IPS-18a (cell line): ENCODE measurements at regions not wholly inside any gene's neighbourhood (a gene's known extent, or its start where the extent isn't known, plus 50 kb on each side); places are given as distances from the start of the nearest gene placed in this dataset.

Experiments
- H3K27ac ChIP-seq: one replicate; pipeline ENCODE4 v1.5.1; 2013; ENCODE audit warnings: low read length
- H3K27me3 ChIP-seq: one replicate; pipeline ENCODE4 v1.6.1; 2013; ENCODE audit warnings: mild to moderate bottlenecking, low read length; ENCODE audit not compliant: control insufficient read depth, insufficient read depth
- H3K36me3 ChIP-seq: one replicate; pipeline ENCODE4 v1.6.1; 2013; ENCODE audit warnings: low read depth, low read length; ENCODE audit not compliant: control insufficient read depth
- H3K4me1 ChIP-seq: one replicate; pipeline ENCODE4 v1.6.1; 2013; ENCODE audit warnings: low read depth, low read length; ENCODE audit not compliant: control insufficient read depth
- H3K4me3 ChIP-seq: one replicate; pipeline ENCODE4 v1.5.1; 2013; ENCODE audit warnings: low read length
- H3K9ac ChIP-seq: one replicate; pipeline ENCODE4 v1.6.1; 2013; ENCODE audit warnings: mild to moderate bottlenecking, low read length, moderate library complexity
- H3K9me3 ChIP-seq: one replicate; pipeline ENCODE4 v1.6.1; 2013; ENCODE audit warnings: low read depth, low read length; ENCODE audit not compliant: control insufficient read depth

- no peaks in the 10 kb centered on the region for H3K36me3 ChIP-seq
- H3K4me3 ChIP-seq, result no peak overlapping the region
- no peaks in the 10 kb centered on the region for H3K9me3 ChIP-seq
- H3K9ac ChIP-seq, result no peak overlapping the region
- no peaks in the 10 kb centered on the region for H3K27me3 ChIP-seq
- no peak overlapping the region for H3K27ac ChIP-seq
- no peaks in the 10 kb centered on the region for H3K4me1 ChIP-seq
Measured at GRCh38 chr11:23155503-23155902, 295.2 kb upstream of the CCDC179 start.

DNA sequence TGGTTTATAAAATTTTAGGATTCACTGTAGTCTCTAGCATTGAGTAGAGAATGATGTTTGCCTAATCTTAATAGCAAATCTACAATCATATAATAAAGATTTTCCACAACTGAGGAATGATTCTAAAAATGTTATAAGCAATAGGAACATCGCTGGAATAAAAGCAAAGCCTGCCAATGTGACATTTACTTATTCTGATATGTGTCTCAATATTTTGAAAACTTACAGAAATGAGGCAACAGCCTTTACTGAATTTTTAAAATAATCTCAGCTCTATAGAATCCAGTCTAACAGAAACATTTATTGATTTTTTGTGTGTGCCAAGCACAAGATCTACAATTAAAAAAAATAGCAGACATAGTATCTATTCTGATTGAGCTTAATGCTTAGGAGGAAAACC is 303.7 kb upstream of the CCDC179 start:
- no peaks in the 10 kb centered on the region for H3K9me3 ChIP-seq
- no peaks in the 10 kb centered on the region for H3K36me3 ChIP-seq
- no peak overlapping the region for H3K27ac ChIP-seq
- H3K9ac ChIP-seq, result no peak overlapping the region
- H3K4me1 ChIP-seq, result no peaks in the 10 kb centered on the region
- H3K27me3 ChIP-seq, result no peaks in the 10 kb centered on the region
- no peak overlapping the region for H3K4me3 ChIP-seq

GRCh38 chr11:23166376-23166775 is 306.1 kb upstream of the CCDC179 start:
- H3K36me3 ChIP-seq, result no peaks in the 10 kb centered on the region
- H3K9me3 ChIP-seq, result no peaks in the 10 kb centered on the region
- no peak overlapping the region for H3K4me3 ChIP-seq
- no peak overlapping the region for H3K9ac ChIP-seq
- H3K27ac ChIP-seq, result no peak overlapping the region
- peaks cover 13% of the 10 kb centered on the region for H3K4me1 ChIP-seq
- H3K27me3 ChIP-seq, result no peaks in the 10 kb centered on the region

GRCh38 chr11:23179609-23180008 is 319.3 kb upstream of the CCDC179 start:
- H3K27me3 ChIP-seq, result no peaks in the 10 kb centered on the region
- H3K36me3 ChIP-seq, result no peaks in the 10 kb centered on the region
- no peak overlapping the region for H3K4me3 ChIP-seq
- no peaks in the 10 kb centered on the region for H3K9me3 ChIP-seq
- H3K9ac ChIP-seq, result no peak overlapping the region
- H3K27ac ChIP-seq, result no peak overlapping the region
- peaks cover 7% of the 10 kb centered on the region for H3K4me1 ChIP-seq

DNA sequence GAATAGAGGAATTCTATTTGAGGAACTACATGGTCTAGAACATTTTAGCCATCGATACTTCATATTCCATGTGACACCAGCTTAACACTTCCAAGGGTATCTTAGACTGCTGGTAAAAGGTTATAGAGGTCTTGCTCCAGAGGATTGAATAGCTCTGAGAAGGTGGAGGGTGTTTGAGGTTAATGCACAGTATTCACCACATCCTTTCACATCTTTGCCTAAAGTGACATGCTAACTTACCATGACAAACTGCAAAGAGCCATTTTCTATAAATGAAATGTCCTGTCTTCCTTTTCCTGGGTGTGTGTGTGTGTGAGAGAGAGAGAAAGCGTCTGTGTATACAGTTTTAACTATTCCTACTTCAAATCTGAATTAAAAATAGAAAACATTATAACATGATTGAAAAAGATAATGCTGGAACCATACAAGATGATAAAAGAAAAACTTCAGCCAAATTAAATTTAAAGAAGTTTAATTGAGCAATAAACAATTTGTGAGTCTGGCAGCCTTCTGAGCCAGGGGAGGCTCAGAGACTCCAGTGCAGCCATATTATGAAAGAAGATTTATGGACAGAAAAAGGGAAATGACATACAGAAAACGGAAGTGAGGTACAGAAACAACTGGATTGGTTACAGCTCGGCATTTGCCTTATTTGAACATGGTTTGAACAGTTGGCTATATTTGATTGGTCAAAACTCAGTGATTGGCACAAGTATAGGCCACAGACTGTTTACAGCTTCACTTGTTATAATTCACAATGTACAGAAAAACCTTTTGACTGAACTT is 320.9 kb upstream of the CCDC179 start:
- Histone ChIP-seq H3K4me3 (no peak overlapping the region), H3K36me3 (no peaks in the 10 kb centered on the region), H3K4me1 (peaks cover 7% of the 10 kb centered on the region), H3K9me3 (no peaks in the 10 kb centered on the region), H3K27me3 (no peaks in the 10 kb centered on the region), H3K9ac (no peak overlapping the region), H3K27ac (no peak overlapping the region)

- Histone ChIP-seq H3K36me3 (no peaks in the 10 kb centered on the region), H3K27ac (no peak overlapping the region), H3K4me1 (no peaks in the 10 kb centered on the region), H3K27me3 (no peaks in the 10 kb centered on the region), H3K9me3 (no peaks in the 10 kb centered on the region), H3K9ac (no peak overlapping the region), H3K4me3 (no peak overlapping the region)
Measured at GRCh38 chr11:23192256-23192655, 332.0 kb upstream of the CCDC179 start.

- no peak overlapping the region for H3K4me3 ChIP-seq
- H3K27ac ChIP-seq, result no peak overlapping the region
- no peaks in the 10 kb centered on the region for H3K27me3 ChIP-seq
- no peaks in the 10 kb centered on the region for H3K36me3 ChIP-seq
- peaks cover 16% of the 10 kb centered on the region for H3K9me3 ChIP-seq
- no peaks in the 10 kb centered on the region for H3K4me1 ChIP-seq
- H3K9ac ChIP-seq, result no peak overlapping the region
Measured at GRCh38 chr11:23201936-23202522, 341.8 kb upstream of the CCDC179 start.

DNA sequence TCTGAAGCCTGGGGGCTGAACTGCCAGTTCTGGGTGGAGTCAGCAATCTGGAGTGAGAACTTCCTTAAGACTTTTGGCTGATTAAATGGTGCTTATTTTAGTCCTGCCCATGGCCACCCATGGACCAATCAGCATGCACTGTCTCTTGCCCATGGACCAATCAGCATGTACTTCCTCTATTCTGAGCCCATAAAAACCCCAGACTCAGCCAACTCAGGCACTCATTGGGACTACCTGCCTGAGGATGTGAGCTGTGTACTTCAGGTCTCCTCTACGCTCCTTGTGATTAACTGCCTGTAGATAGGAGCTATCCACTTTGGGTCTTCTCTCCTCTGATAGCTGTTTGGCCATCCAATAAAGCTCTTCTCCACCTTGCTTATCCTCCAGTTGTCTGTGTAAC is 342.3 kb upstream of the CCDC179 start:
- no peaks in the 10 kb centered on the region for H3K4me1 ChIP-seq
- H3K27me3 ChIP-seq, result no peaks in the 10 kb centered on the region
- H3K9me3 ChIP-seq, result peaks cover 16% of the 10 kb centered on the region
- H3K27ac ChIP-seq, result no peak overlapping the region
- H3K36me3 ChIP-seq, result no peaks in the 10 kb centered on the region
- no peak overlapping the region for H3K4me3 ChIP-seq
- H3K9ac ChIP-seq, result no peak overlapping the region

GRCh38 chr11:23205156-23205871 is 345.0 kb upstream of the CCDC179 start:
- no peak overlapping the region for H3K27ac ChIP-seq
- peaks cover 8% of the 10 kb centered on the region for H3K9me3 ChIP-seq
- H3K9ac ChIP-seq, result no peak overlapping the region
- H3K4me3 ChIP-seq, result no peak overlapping the region
- no peaks in the 10 kb centered on the region for H3K27me3 ChIP-seq
- no peaks in the 10 kb centered on the region for H3K4me1 ChIP-seq
- H3K36me3 ChIP-seq, result no peaks in the 10 kb centered on the region

DNA sequence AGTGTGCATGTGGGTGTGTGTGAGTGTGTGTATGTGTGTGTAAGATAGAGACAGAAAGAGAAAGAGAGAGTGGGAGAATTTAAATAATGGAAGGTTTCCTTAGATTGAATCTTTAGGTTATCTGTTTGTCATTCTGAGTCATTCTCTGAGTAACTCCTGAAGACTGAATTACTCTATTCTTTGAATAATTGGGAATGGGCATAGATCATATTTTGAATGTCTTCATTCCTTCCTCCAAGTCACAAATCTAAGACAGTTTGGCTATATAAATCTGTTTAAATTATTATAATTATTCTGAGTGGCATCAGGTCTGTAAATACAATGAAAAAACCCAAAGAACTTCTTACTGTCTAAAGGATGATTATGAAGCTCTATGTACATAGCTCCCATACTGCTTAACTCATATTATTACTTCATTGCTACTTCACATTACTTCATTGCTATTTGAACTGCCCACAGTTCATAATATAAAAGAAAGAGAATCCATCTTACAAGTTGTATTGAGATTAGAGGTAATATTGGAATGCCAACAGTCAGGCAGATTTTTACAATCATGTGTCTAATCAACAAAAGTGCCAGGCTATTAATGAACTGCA is 346.6 kb upstream of the CCDC179 start:
- peaks cover 6% of the 10 kb centered on the region for H3K9me3 ChIP-seq
- no peaks in the 10 kb centered on the region for H3K4me1 ChIP-seq
- H3K9ac ChIP-seq, result no peak overlapping the region
- no peak overlapping the region for H3K4me3 ChIP-seq
- H3K36me3 ChIP-seq, result no peaks in the 10 kb centered on the region
- H3K27ac ChIP-seq, result no peak overlapping the region
- H3K27me3 ChIP-seq, result no peaks in the 10 kb centered on the region

DNA sequence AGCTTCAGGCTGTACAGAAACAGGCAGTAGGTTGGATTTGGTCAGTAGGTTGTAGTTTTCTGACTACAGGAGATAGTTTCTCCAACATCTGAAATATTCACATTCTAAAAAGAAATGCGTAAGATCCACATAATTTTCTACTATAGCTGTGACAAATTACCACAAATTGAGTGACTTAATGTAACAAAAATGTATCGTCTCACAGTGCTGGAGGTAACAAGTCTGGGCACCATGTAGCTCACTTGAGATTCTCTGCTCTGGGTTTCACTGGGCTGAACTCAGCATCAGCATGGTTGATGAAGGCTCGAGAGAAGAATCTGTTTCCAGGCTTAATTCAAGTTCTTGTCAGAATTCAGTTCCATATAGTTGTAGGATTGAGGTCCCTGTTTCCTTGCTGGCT is 350.9 kb upstream of the CCDC179 start:
- Histone ChIP-seq H3K4me1 (no peaks in the 10 kb centered on the region), H3K27me3 (no peaks in the 10 kb centered on the region), H3K27ac (no peak overlapping the region), H3K36me3 (no peaks in the 10 kb centered on the region), H3K4me3 (no peak overlapping the region), H3K9me3 (no peaks in the 10 kb centered on the region), H3K9ac (no peak overlapping the region)
